ENCODE measurements at regions not wholly inside any gene's neighbourhood (a gene's known extent, or its start where the extent isn't known, plus 50 kb on each side); places are given as distances from the start of the nearest gene placed in this dataset.
"Not testable (repeated sequence)": the region's sequence is repeated elsewhere in the genome, so short reads cannot be mapped to it uniquely, and the experiment has no call there.

GRCh38 chr3:22007368-22007767, 256.4 kb upstream of the ZNF385D start:
- DNase-seq (ENCODE audit: insufficient read length, low spot score) (no peak), FAIRE-seq (no peak)

DNA sequence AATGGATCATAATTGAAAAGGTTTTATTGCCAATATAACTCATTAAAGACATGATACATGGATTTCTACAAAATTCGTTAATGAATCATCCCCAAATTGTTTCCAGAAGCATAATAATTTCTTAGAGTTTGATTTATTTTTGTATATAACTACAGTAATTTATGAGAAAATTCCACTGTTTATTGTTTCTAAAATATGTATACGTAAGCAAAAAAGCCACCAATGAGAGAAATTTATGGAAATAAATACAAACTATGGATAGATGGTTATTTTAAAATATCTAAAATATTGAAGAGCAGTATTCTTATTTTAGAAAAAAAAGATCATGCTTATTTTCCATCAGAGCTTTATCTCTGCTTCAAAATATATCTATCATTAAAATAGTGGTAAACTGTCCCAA, 260.0 kb upstream of the ZNF385D start:
- FAIRE-seq = no peak
- DNase-seq (ENCODE audit: insufficient read length, low spot score) = no peak
- TF ChIP-seq SPI1 (IDR thresholded peaks at IDR 0.05; ENCODE audit: low read depth, low read length) = no peak
- TF ChIP-seq PAX5 (IDR thresholded peaks at IDR 0.05; ENCODE audit: insufficient read depth, low read length, severe bottlenecking) = no peak

More at GRCh38 chr3:22007368-22007767, 256.4 kb upstream of the ZNF385D start:
- TF ChIP-seq SPI1 (IDR thresholded peaks at IDR 0.05; ENCODE audit: low read depth, low read length) = no peak
- no peak for TF ChIP-seq POLR2A (IDR thresholded peaks at IDR 0.05; ENCODE audit: low read depth, low read length)
- no peak for TF ChIP-seq POU2F2 (IDR thresholded peaks at IDR 0.05; ENCODE audit: low read depth, low read length)
- TF ChIP-seq PAX5 (IDR thresholded peaks at IDR 0.05; ENCODE audit: insufficient read depth, low read length, severe bottlenecking) = no peak
- TF ChIP-seq TAF1 (IDR thresholded peaks at IDR 0.05; ENCODE audit: low read depth, low read length) = no peak
- no peak for TF ChIP-seq POLR2AphosphoS5 (IDR thresholded peaks at IDR 0.05; ENCODE audit: low read depth, low read length)

GRCh38 chr3:22012471-22012870, 261.5 kb upstream of the ZNF385D start:
- DNase-seq (ENCODE audit: insufficient read length, low spot score) (no peak), FAIRE-seq (no peak)
- TF ChIP-seq POLR2AphosphoS5 (IDR thresholded peaks at IDR 0.05; ENCODE audit: low read depth, low read length) = no peak
- TF ChIP-seq PAX5 (IDR thresholded peaks at IDR 0.05; ENCODE audit: insufficient read depth, low read length, severe bottlenecking) = no peak

- TF ChIP-seq TAF1 (IDR thresholded peaks at IDR 0.05; ENCODE audit: low read depth, low read length) (no peak), PAX5 (IDR thresholded peaks at IDR 0.05; ENCODE audit: insufficient read depth, low read length, severe bottlenecking) (no peak), POU2F2 (IDR thresholded peaks at IDR 0.05; ENCODE audit: low read depth, low read length) (no peak), POLR2A (IDR thresholded peaks at IDR 0.05; ENCODE audit: low read depth, low read length) (no peak), POLR2AphosphoS5 (IDR thresholded peaks at IDR 0.05; ENCODE audit: low read depth, low read length) (no peak), SPI1 (IDR thresholded peaks at IDR 0.05; ENCODE audit: low read depth, low read length) (no peak)
- FAIRE-seq (no peak), DNase-seq (ENCODE audit: insufficient read length, low spot score) (no peak)
These were observed 262.6 kb upstream of the ZNF385D start for GRCh38 chr3:22013641-22014040.

DNA sequence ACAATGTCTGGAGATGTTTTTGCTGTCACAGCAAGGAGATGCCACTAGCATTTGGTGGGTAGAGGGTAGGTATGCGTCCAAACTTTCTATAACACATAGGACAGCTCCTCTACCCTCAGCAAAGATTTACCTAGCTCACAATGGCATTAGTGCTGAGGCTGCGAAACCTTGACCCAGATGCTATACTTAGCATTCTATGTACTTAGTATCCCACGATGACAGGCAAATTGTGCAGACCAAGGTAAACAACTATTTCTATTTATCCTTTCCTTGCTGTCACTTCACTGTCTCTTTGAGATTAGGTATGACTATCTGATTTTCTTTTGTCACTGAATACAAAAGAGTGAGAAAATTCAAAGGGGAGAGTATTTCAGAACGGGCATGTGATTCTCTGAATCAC, 265.2 kb upstream of the ZNF385D start:
- no peak for TF ChIP-seq TAF1 (IDR thresholded peaks at IDR 0.05; ENCODE audit: low read depth, low read length)
- no peak for TF ChIP-seq SPI1 (IDR thresholded peaks at IDR 0.05; ENCODE audit: low read depth, low read length)
- TF ChIP-seq POU2F2 (IDR thresholded peaks at IDR 0.05; ENCODE audit: low read depth, low read length) = no peak
- TF ChIP-seq POLR2A (IDR thresholded peaks at IDR 0.05; ENCODE audit: low read depth, low read length) = no peak
- TF ChIP-seq PAX5 (IDR thresholded peaks at IDR 0.05; ENCODE audit: insufficient read depth, low read length, severe bottlenecking) = no peak
- TF ChIP-seq POLR2AphosphoS5 (IDR thresholded peaks at IDR 0.05; ENCODE audit: low read depth, low read length) = no peak
- no peak for FAIRE-seq
- DNase-seq (ENCODE audit: insufficient read length, low spot score) = no peak

GRCh38 chr3:22024638-22025037, 273.6 kb upstream of the ZNF385D start:
- not testable (repeated sequence) for FAIRE-seq; DNase-seq (ENCODE audit: insufficient read length, low spot score)

DNA sequence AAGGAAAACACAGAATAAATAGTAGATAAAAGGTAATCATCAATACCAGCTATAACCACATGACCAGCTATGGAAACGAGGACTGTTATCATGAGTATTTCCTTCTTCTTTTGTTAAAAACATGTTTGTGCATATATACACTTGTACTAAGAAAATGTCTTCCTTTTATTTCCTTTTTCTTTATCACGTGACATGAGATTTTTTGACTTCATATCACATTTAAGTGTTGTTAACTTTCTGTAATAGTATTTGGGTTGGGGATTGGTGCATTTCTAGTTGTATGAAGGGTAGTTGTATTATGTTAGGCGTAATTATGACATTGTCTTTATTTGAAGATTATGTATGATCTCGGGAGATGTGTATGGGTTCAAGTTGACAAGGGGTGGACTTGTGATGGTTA, 278.5 kb upstream of the ZNF385D start:
- TF ChIP-seq SPI1 (IDR thresholded peaks at IDR 0.05; ENCODE audit: low read depth, low read length) (no peak), POU2F2 (IDR thresholded peaks at IDR 0.05; ENCODE audit: low read depth, low read length) (no peak), POLR2A (IDR thresholded peaks at IDR 0.05; ENCODE audit: low read depth, low read length) (no peak), TAF1 (IDR thresholded peaks at IDR 0.05; ENCODE audit: low read depth, low read length) (no peak)
- DNase-seq (ENCODE audit: insufficient read length, low spot score) (no peak), FAIRE-seq (no peak)

GRCh38 chr3:22039161-22039560, 288.2 kb upstream of the ZNF385D start:
- no peak for DNase-seq (ENCODE audit: insufficient read length, low spot score)
- no peak for FAIRE-seq
- TF ChIP-seq POLR2A (IDR thresholded peaks at IDR 0.05; ENCODE audit: low read depth, low read length) = no peak
- no peak for TF ChIP-seq PAX5 (IDR thresholded peaks at IDR 0.05; ENCODE audit: insufficient read depth, low read length, severe bottlenecking)

DNA sequence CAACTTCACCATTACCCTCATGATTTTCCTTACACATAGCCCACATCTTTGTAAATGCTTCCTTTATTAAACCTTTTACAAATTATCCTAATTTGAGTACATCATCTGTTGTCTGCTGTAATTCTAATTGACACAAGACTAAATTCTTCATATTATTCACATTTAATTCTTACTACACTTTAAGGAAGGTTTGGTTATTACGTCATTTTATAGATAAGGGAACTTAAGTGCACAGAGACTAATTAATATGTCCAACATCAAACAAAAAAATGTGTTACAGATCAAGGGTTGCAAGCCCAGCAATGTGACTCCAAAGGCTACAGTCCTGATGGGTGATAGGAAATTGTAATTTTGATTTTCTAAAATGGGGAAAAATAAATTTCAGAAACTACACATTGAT, 289.1 kb upstream of the ZNF385D start:
- FAIRE-seq (no peak), DNase-seq (ENCODE audit: insufficient read length, low spot score) (no peak)
- no peak for TF ChIP-seq PAX5 (IDR thresholded peaks at IDR 0.05; ENCODE audit: insufficient read depth, low read length, severe bottlenecking)
- no peak for TF ChIP-seq POLR2AphosphoS5 (IDR thresholded peaks at IDR 0.05; ENCODE audit: low read depth, low read length)
- TF ChIP-seq POLR2A (IDR thresholded peaks at IDR 0.05; ENCODE audit: low read depth, low read length) = no peak
- no peak for TF ChIP-seq TAF1 (IDR thresholded peaks at IDR 0.05; ENCODE audit: low read depth, low read length)
- no peak for TF ChIP-seq POU2F2 (IDR thresholded peaks at IDR 0.05; ENCODE audit: low read depth, low read length)
- TF ChIP-seq SPI1 (IDR thresholded peaks at IDR 0.05; ENCODE audit: low read depth, low read length) = no peak

- TF ChIP-seq TAF1 (IDR thresholded peaks at IDR 0.05; ENCODE audit: low read depth, low read length) (no peak), PAX5 (IDR thresholded peaks at IDR 0.05; ENCODE audit: insufficient read depth, low read length, severe bottlenecking) (no peak), POLR2AphosphoS5 (IDR thresholded peaks at IDR 0.05; ENCODE audit: low read depth, low read length) (no peak), POLR2A (IDR thresholded peaks at IDR 0.05; ENCODE audit: low read depth, low read length) (no peak), POU2F2 (IDR thresholded peaks at IDR 0.05; ENCODE audit: low read depth, low read length) (no peak)
- DNase-seq (ENCODE audit: insufficient read length, low spot score) = no peak
- FAIRE-seq = no peak
These were observed 294.9 kb upstream of the ZNF385D start for GRCh38 chr3:22045882-22046281.

- no peak for TF ChIP-seq PAX5 (IDR thresholded peaks at IDR 0.05; ENCODE audit: insufficient read depth, low read length, severe bottlenecking)
- DNase-seq (ENCODE audit: insufficient read length, low spot score) (no peak), FAIRE-seq (no peak)
These were observed 312.5 kb upstream of the ZNF385D start for GRCh38 chr3:22063500-22063899.

Measured in GM12891 (cell line).